Fibroblast of lung (primary cell): ENCODE measurements at regions not wholly inside any gene's neighbourhood (a gene's known extent, or its start where the extent isn't known, plus 50 kb on each side); places are given as distances from the start of the nearest gene placed in this dataset.

Source experiments
- DNase-seq, 2 donors: peaks; one replicate each; pipeline versions ENCODE4 v3.0.0 to v3.0.0-alpha.2; 2010; ENCODE audit warnings: low read depth in 2 of 2
- H2AFZ ChIP-seq: 2 replicates; pipeline ENCODE4 v1.5.1; 2012; ENCODE audit warnings: low read length, control low read depth, inconsistent platforms
- H3K27ac ChIP-seq: 2 replicates; pipeline ENCODE4 v1.5.1; 2011; ENCODE audit warnings: low read length, control low read depth; ENCODE audit not compliant: insufficient read depth
- H3K27me3 ChIP-seq: 2 replicates; pipeline ENCODE4 v1.5.1; 2011; ENCODE audit warnings: mild to moderate bottlenecking, low read length; ENCODE audit not compliant: control insufficient read depth, insufficient read depth
- H3K36me3 ChIP-seq: 2 replicates; pipeline ENCODE4 v1.5.1; 2011; ENCODE audit warnings: low read length; ENCODE audit not compliant: control insufficient read depth, insufficient read depth
- H3K4me1 ChIP-seq: 2 replicates; pipeline ENCODE4 v1.5.1; 2011; ENCODE audit warnings: low read length; ENCODE audit not compliant: control insufficient read depth, insufficient read depth; ENCODE audit errors: extremely low read depth
- H3K4me2 ChIP-seq: 2 replicates; pipeline ENCODE4 v1.5.1; 2011; ENCODE audit warnings: low read length, control low read depth; ENCODE audit not compliant: insufficient read depth; ENCODE audit errors: extremely low read depth
- H3K4me3 ChIP-seq, 4 experiments: fragments of 200-600 bp in 1 of 4; sonication (generic) in 1 of 4; replicated peaks in 1 of 4; 2 replicates each; pipeline ENCODE4 v1.5.1; 2011 to 2016; ENCODE audit warnings: low read length in 4 of 4, low read depth in 3 of 4, mild to moderate bottlenecking in 3 of 4, control low read depth in 2 of 4, inconsistent platforms in 1 of 4, mixed read lengths in 1 of 4; ENCODE audit not compliant: insufficient read depth in 1 of 4; ENCODE audit errors: control extremely low read depth in 1 of 4
- H3K79me2 ChIP-seq: 2 replicates; pipeline ENCODE4 v1.5.1; 2012; ENCODE audit warnings: mild to moderate bottlenecking, low read length, inconsistent platforms; ENCODE audit not compliant: control insufficient read depth, insufficient read depth
- H3K9ac ChIP-seq: 2 replicates; pipeline ENCODE4 v1.5.1; 2011; ENCODE audit warnings: mild to moderate bottlenecking, low read length, control low read depth; ENCODE audit not compliant: insufficient read depth
- H3K9me3 ChIP-seq: 2 replicates; pipeline ENCODE4 v1.5.1; 2012; ENCODE audit warnings: low read depth, low read length; ENCODE audit not compliant: control insufficient read depth, insufficient read depth
- H4K20me1 ChIP-seq: 2 replicates; pipeline ENCODE4 v1.5.1; 2011; ENCODE audit warnings: low read length; ENCODE audit not compliant: control insufficient read depth, insufficient read depth; ENCODE audit errors: extremely low read depth
- EZH2 ChIP-seq: IDR thresholded peaks from 2 replicates; pipeline ENCODE4 v1.5.1; 2012; ENCODE audit warnings: low read length, control low read depth, mild to moderate bottlenecking; ENCODE audit errors: missing control alignments
- TF ChIP-seq, protein P1 (sequence below), 2 donors: IDR thresholded peaks in 1 of 2; conservative IDR thresholded peaks in 1 of 2; 1 replicate in 1 of 2; 2 replicates in 1 of 2; pipeline ENCODE4 v1.5.1; 2011 to 2012; ENCODE audit warnings: low read length in 2 of 2, control low read depth in 1 of 2, inconsistent platforms in 1 of 2, low read depth in 1 of 2, mild to moderate bottlenecking in 1 of 2

DNA sequence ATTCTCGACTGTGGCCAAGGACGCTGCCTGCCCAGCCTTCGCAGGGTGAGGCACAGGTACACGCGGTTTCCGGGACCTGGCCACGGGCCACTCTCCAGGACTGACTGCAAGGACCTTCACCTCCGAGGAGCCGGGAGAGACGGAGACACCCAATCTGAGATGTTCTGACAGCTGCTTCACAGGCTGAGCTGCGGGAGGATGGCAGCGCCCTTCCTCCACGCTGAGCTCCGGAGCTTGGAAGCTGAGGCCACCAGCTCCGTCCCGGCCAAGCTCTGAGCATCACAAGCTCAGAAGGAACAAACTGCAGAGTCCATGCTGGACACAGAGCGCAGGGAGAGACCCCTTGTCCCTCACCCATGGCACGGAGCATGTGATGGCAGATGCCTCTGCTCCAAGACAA lies 71.1 kb upstream of the CTDP1 start:
- DNase-seq: no peak

DNA sequence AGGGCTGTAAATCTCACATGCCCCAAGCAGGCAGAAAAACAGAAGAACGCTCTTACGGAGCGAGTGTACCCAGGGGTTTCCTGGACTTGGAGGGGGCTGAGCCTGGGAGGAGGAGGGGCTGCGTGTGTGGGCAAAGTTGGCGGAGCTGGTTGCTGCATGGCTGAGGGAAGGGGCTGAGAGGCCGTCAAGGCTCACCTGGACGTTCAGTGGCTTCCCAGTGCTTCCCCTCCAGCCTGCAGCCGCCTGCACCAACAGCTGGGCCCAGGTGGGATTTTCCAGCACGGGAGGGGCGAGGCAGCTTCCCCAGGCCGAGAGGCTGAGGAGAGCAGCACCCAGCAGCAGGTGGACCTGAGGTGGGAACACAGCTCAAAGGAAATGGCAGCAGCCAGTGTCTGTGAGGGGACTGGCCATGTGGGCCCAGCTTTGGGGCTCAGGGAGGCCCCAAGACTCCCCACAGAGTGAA lies 70.6 kb upstream of the CTDP1 start:
- TF ChIP-seq, protein P1, sequence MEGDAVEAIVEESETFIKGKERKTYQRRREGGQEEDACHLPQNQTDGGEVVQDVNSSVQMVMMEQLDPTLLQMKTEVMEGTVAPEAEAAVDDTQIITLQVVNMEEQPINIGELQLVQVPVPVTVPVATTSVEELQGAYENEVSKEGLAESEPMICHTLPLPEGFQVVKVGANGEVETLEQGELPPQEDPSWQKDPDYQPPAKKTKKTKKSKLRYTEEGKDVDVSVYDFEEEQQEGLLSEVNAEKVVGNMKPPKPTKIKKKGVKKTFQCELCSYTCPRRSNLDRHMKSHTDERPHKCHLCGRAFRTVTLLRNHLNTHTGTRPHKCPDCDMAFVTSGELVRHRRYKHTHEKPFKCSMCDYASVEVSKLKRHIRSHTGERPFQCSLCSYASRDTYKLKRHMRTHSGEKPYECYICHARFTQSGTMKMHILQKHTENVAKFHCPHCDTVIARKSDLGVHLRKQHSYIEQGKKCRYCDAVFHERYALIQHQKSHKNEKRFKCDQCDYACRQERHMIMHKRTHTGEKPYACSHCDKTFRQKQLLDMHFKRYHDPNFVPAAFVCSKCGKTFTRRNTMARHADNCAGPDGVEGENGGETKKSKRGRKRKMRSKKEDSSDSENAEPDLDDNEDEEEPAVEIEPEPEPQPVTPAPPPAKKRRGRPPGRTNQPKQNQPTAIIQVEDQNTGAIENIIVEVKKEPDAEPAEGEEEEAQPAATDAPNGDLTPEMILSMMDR (conservative IDR thresholded peaks at IDR 0.05 in 1 of 2, IDR thresholded peaks at IDR 0.05 in 1 of 2; ENCODE audit: low read depth in 1 of 2, low read length in 2 of 2): no peak
- TF ChIP-seq EZH2: no peak

More for the DNA sequence above, 71.1 kb upstream of the CTDP1 start:
- no peaks in the 10 kb centered on the region for H3K27me3 ChIP-seq
- H2AFZ ChIP-seq: no peak overlapping the region
- no peak overlapping the region for H3K4me3 ChIP-seq
- no peak overlapping the region for H3K27ac ChIP-seq
- H3K4me2 ChIP-seq: no peak overlapping the region
- TF ChIP-seq EZH2: no peak
- TF ChIP-seq, protein P1 (conservative IDR thresholded peaks at IDR 0.05 in 1 of 2, IDR thresholded peaks at IDR 0.05 in 1 of 2; ENCODE audit: low read depth in 1 of 2, low read length in 2 of 2): no peak
- no peaks in the 10 kb centered on the region for H3K79me2 ChIP-seq
- no peaks in the 10 kb centered on the region for H4K20me1 ChIP-seq
- H3K36me3 ChIP-seq: no peaks in the 10 kb centered on the region
- H3K9ac ChIP-seq: no peak overlapping the region
- no peaks in the 10 kb centered on the region for H3K4me1 ChIP-seq
- no peaks in the 10 kb centered on the region for H3K9me3 ChIP-seq

DNA sequence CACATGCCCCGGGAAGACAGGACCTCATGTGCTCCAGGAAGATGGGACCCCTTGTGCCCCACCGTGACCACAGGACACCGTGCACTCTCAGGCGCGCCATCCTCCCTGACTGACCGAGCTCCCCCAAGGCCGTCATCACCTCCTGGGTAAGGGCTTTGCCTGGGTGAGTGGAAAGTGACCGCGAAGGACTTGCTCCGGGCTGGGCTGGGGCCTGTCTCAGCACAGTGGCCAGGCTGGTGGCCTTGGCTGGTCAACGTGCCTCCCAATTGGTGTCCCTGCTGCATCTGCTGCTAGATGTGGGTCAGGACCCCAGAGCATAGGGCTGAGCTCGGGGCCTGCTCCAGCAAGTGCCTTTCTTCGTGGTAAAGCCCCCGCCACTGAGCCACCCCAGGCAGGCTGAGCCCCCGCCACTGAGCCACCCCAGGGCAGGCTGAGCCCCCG lies 69.7 kb upstream of the CTDP1 start:
- Histone ChIP-seq H3K9me3 (no peaks in the 10 kb centered on the region), H3K36me3 (no peaks in the 10 kb centered on the region), H3K79me2 (no peaks in the 10 kb centered on the region), H2AFZ (no peak overlapping the region), H3K27ac (no peak overlapping the region), H4K20me1 (no peaks in the 10 kb centered on the region), H3K4me3 (no peak overlapping the region), H3K9ac (no peak overlapping the region), H3K4me1 (no peaks in the 10 kb centered on the region), H3K4me2 (no peak overlapping the region), H3K27me3 (no peaks in the 10 kb centered on the region)
- no peak for DNase-seq
- TF ChIP-seq, protein P1 (conservative IDR thresholded peaks at IDR 0.05 in 1 of 2, IDR thresholded peaks at IDR 0.05 in 1 of 2; ENCODE audit: low read depth in 1 of 2, low read length in 2 of 2): no peak
- TF ChIP-seq EZH2: no peak

More for the DNA sequence above, 70.6 kb upstream of the CTDP1 start:
- H3K4me2 ChIP-seq: no peak overlapping the region
- H4K20me1 ChIP-seq: no peaks in the 10 kb centered on the region
- H3K4me3 ChIP-seq: no peak overlapping the region
- H2AFZ ChIP-seq: no peak overlapping the region
- H3K27me3 ChIP-seq: no peaks in the 10 kb centered on the region
- no peak overlapping the region for H3K9ac ChIP-seq
- H3K27ac ChIP-seq: no peak overlapping the region
- H3K79me2 ChIP-seq: no peaks in the 10 kb centered on the region
- H3K4me1 ChIP-seq: no peaks in the 10 kb centered on the region
- H3K36me3 ChIP-seq: no peaks in the 10 kb centered on the region
- no peak for DNase-seq
- no peaks in the 10 kb centered on the region for H3K9me3 ChIP-seq
